ENCODE measurements at regions not wholly inside any gene's neighbourhood (a gene's known extent, or its start where the extent isn't known, plus 50 kb on each side); places are given as distances from the start of the nearest gene placed in this dataset.
"Not testable (repeated sequence)": the region's sequence is repeated elsewhere in the genome, so short reads cannot be mapped to it uniquely, and the experiment has no call there.

GRCh38 chr9:95780751-95781150, 94.7 kb upstream of the ERCC6L2 start:
- no peaks in the 10 kb centered on the region for H3K9me3 Mint-ChIP-seq
- H3K36me3 Mint-ChIP-seq (ENCODE audit: low read depth) = no peaks in the 10 kb centered on the region
- no peak overlapping the region for H3K27ac Mint-ChIP-seq
- no peaks in the 10 kb centered on the region for H3K4me1 Mint-ChIP-seq (ENCODE audit: low read depth)
- ATAC-seq (no peak), DNase-seq (no peak)
- ChIA-PET POLR2A (no interaction called here), CTCF (no interaction called here)
- peaks cover 3% of the 10 kb centered on the region for H3K27me3 Mint-ChIP-seq
- no peak for TF ChIP-seq CTCF (IDR thresholded peaks at IDR 0.05)
- no peak overlapping the region for H3K4me3 Mint-ChIP-seq
- intact Hi-C loops (cut with micrococcal nuclease) = no loop called here

- Mint-ChIP-seq H3K27ac (no peak overlapping the region), H3K9me3 (no peaks in the 10 kb centered on the region), H3K4me3 (no peak overlapping the region), H3K27me3 (peaks cover 3% of the 10 kb centered on the region), H3K36me3 (ENCODE audit: low read depth) (no peaks in the 10 kb centered on the region), H3K4me1 (ENCODE audit: low read depth) (no peaks in the 10 kb centered on the region)
- no peak for TF ChIP-seq CTCF (IDR thresholded peaks at IDR 0.05)
- ChIA-PET CTCF (no interaction called here), POLR2A (no interaction called here)
- DNase-seq = no peak
- intact Hi-C loops (cut with micrococcal nuclease) = no loop called here
- ATAC-seq = no peak
These were observed 95.4 kb upstream of the ERCC6L2 start for GRCh38 chr9:95780121-95780520.

- H3K27ac Mint-ChIP-seq; intact Hi-C loops (cut with micrococcal nuclease); H3K36me3 Mint-ChIP-seq (ENCODE audit: low read depth); H3K9me3 Mint-ChIP-seq; H3K4me1 Mint-ChIP-seq (ENCODE audit: low read depth); H3K27me3 Mint-ChIP-seq; DNase-seq; POLR2A ChIA-PET; H3K4me3 Mint-ChIP-seq; ATAC-seq; CTCF ChIA-PET: not testable (repeated sequence)
These were observed 95.9 kb upstream of the ERCC6L2 start for GRCh38 chr9:95779597-95779996.

GRCh38 chr9:95778957-95779356, 96.5 kb upstream of the ERCC6L2 start:
- no peak overlapping the region for H3K27ac Mint-ChIP-seq
- TF ChIP-seq CTCF (IDR thresholded peaks at IDR 0.05) = no peak
- DNase-seq (no peak), ATAC-seq (no peak)
- H3K4me3 Mint-ChIP-seq = no peak overlapping the region
- no peaks in the 10 kb centered on the region for H3K4me1 Mint-ChIP-seq (ENCODE audit: low read depth)
- POLR2A ChIA-PET = no interaction called here
- CTCF ChIA-PET = no interaction called here
- intact Hi-C loops (cut with micrococcal nuclease) = no loop called here
- peaks cover 3% of the 10 kb centered on the region for H3K27me3 Mint-ChIP-seq
- H3K9me3 Mint-ChIP-seq = no peaks in the 10 kb centered on the region
- no peaks in the 10 kb centered on the region for H3K36me3 Mint-ChIP-seq (ENCODE audit: low read depth)

GRCh38 chr9:95777136-95777535, 98.4 kb upstream of the ERCC6L2 start:
- no peak for TF ChIP-seq CTCF (IDR thresholded peaks at IDR 0.05)
- H3K27me3 Mint-ChIP-seq = peaks cover 4% of the 10 kb centered on the region
- CTCF ChIA-PET = interaction anchor here (0.9 kb wide), 1 partner anchor 9 kb away, joined by 4 read pairs; no protein-coding TSS in a partner anchor
- ATAC-seq (no peak), DNase-seq (no peak)
- no peaks in the 10 kb centered on the region for H3K36me3 Mint-ChIP-seq (ENCODE audit: low read depth)
- H3K4me1 Mint-ChIP-seq (ENCODE audit: low read depth) = peaks cover 9% of the 10 kb centered on the region
- no peak overlapping the region for H3K4me3 Mint-ChIP-seq
- H3K9me3 Mint-ChIP-seq = no peaks in the 10 kb centered on the region
- H3K27ac Mint-ChIP-seq = no peak overlapping the region
- intact Hi-C loops (cut with micrococcal nuclease) = no loop called here
- POLR2A ChIA-PET = interaction anchor here (0.9 kb wide), 1 partner anchor 10 kb away, joined by 3 read pairs; no protein-coding TSS in a partner anchor

- H3K9me3 Mint-ChIP-seq = no peaks in the 10 kb centered on the region
- H3K4me3 Mint-ChIP-seq = no peak overlapping the region
- DNase-seq (no peak), ATAC-seq (no peak)
- no peak overlapping the region for H3K27ac Mint-ChIP-seq
- H3K4me1 Mint-ChIP-seq (ENCODE audit: low read depth) = peaks cover 15% of the 10 kb centered on the region
- H3K36me3 Mint-ChIP-seq (ENCODE audit: low read depth) = no peaks in the 10 kb centered on the region
- intact Hi-C loops (cut with micrococcal nuclease) = no loop called here
- H3K27me3 Mint-ChIP-seq = peaks cover 1% of the 10 kb centered on the region
- CTCF ChIA-PET = interaction anchor here (1.2 kb wide), 1 partner anchor 63 kb away, joined by 3 read pairs; no protein-coding TSS in a partner anchor
- no peak for TF ChIP-seq CTCF (IDR thresholded peaks at IDR 0.05)
- POLR2A ChIA-PET = no interaction called here
These were observed 99.3 kb upstream of the ERCC6L2 start for GRCh38 chr9:95776176-95776575.
